PC-9 (cell line): ENCODE measurements at regions not wholly inside any gene's neighbourhood (a gene's known extent, or its start where the extent isn't known, plus 50 kb on each side); places are given as distances from the start of the nearest gene placed in this dataset.

Experiments used
- BruUV-seq: library from RNA; stranded (reverse); fragments of 400-500 nt; replicated peaks from 2 replicates; lab custom pipeline; 2021; lab: Mats Ljungman, UMichigan
- CTCF ChIA-PET: fragments of 300-600 bp; sonication (Branson Sonifier 250); formaldehyde crosslinking; loops from one replicate; lab custom pipeline; 2022; ENCODE audit warnings: antibody characterized with exemption; lab: Charles Lee
- POLR2A ChIA-PET: fragments of 300-600 bp; sonication (Branson Sonifier 250); formaldehyde crosslinking; loops from one replicate; lab custom pipeline; 2022; ENCODE audit warnings: antibody characterized with exemption; ENCODE audit not compliant: unreplicated experiment; lab: Charles Lee
- DNase-seq, 2 experiments: peaks; one replicate each; pipeline versions ENCODE4 v3.0.0 to v3.0.0-alpha.2; 2015 to 2022; ENCODE audit warnings: mixed read lengths in 1 of 2
- H2AFZ ChIP-seq: fragments of 200-600 bp; sonication (generic); 2 replicates; pipeline ENCODE4 v1.8.1; 2017; ENCODE audit warnings: antibody characterized with exemption
- H3F3A ChIP-seq: fragments of 200-600 bp; sonication (generic); 2 replicates; pipeline ENCODE4 v1.8.1; 2017; ENCODE audit warnings: antibody characterized with exemption, mild to moderate bottlenecking, low read depth; ENCODE audit not compliant: insufficient read depth
- H3K27ac ChIP-seq: fragments of 200-600 bp; sonication (generic); 2 replicates; pipeline ENCODE4 v1.6.1; 2016; ENCODE audit warnings: mixed run types
- H3K27me3 ChIP-seq: fragments of 200-600 bp; sonication (generic); 2 replicates; pipeline ENCODE4 v1.6.1; 2016; ENCODE audit warnings: low read depth, mixed run types; ENCODE audit not compliant: insufficient read depth
- H3K36me3 ChIP-seq: fragments of 200-600 bp; sonication (generic); 2 replicates; pipeline ENCODE4 v1.6.1; 2016; ENCODE audit warnings: low read depth, mixed run types
- H3K4me1 ChIP-seq: fragments of 200-600 bp; sonication (generic); replicated peaks from 2 replicates; pipeline ENCODE4 v1.6.1; 2016; ENCODE audit warnings: mixed run types; ENCODE audit not compliant: insufficient read depth
- H3K4me2 ChIP-seq: fragments of 200-600 bp; sonication (generic); 2 replicates; pipeline ENCODE4 v1.6.1; 2017; ENCODE audit warnings: mixed run types
- H3K4me3 ChIP-seq: fragments of 200-600 bp; sonication (generic); 2 replicates; pipeline ENCODE4 v1.6.1; 2016; ENCODE audit warnings: mixed run types
- H3K79me2 ChIP-seq: fragments of 200-600 bp; sonication (generic); 2 replicates; pipeline ENCODE4 v1.6.1; 2017; ENCODE audit warnings: low read depth, mixed run types
- H3K9me2 ChIP-seq: fragments of 200-600 bp; sonication (generic); 2 replicates; pipeline ENCODE4 v1.8.1; 2017; ENCODE audit warnings: mild to moderate bottlenecking; ENCODE audit not compliant: insufficient read depth
- H3K9me3 ChIP-seq: fragments of 200-600 bp; sonication (generic); 2 replicates; pipeline ENCODE4 v1.8.1; 2016; ENCODE audit warnings: low read depth; ENCODE audit not compliant: insufficient read depth
- H4K20me1 ChIP-seq: fragments of 200-600 bp; sonication (generic); 2 replicates; pipeline ENCODE4 v1.8.1; 2017; ENCODE audit not compliant: insufficient read depth
- EZH2 ChIP-seq: fragments of 200-600 bp; sonication (generic); IDR thresholded peaks from 2 replicates; pipeline ENCODE4 v1.8.0; 2017; ENCODE audit warnings: antibody characterized with exemption, low read depth
- intact Hi-C: fragments of 100-400 bp; cut with micrococcal nuclease; formaldehyde crosslinking; loops from one replicate; pipeline ENCODE4 v1.10.0; 2022; ENCODE audit not compliant: unreplicated experiment
- TF ChIP-seq, protein P1 (sequence below): fragments of 200-600 bp; sonication (generic); conservative IDR thresholded peaks from 2 replicates; pipeline ENCODE4 v1.6.1; 2017; ENCODE audit warnings: mixed run types, antibody characterized with exemption, mild to moderate bottlenecking, moderate library complexity

DNA sequence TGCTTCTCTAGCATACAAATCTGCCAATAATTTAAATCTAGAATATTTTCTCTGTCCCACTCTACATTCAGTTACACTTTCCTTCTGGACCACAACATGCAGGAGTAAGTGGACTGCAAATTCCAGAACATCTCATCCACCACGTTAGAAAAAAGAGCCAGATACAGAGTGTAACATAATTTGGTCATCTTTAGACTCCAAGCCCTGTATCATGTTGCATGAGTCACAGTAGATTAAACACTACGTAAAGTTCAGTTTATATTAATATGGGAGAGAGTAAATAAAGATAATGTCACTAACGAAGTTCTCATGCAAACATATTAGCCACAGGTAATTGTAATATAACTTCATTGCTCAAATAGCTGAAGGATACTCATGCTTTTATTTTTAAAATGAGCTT is 327.0 kb downstream of the C6orf118 start:
- no TSS peak for BruUV-seq
- H3K4me2 ChIP-seq: no peak overlapping the region
- no peaks in the 10 kb centered on the region for H3K79me2 ChIP-seq
- no peaks in the 10 kb centered on the region for H4K20me1 ChIP-seq
- TF ChIP-seq EZH2: no peak
- no peak for DNase-seq
- H3K9me2 ChIP-seq: no peaks in the 10 kb centered on the region
- no peaks in the 10 kb centered on the region for H3K36me3 ChIP-seq
- no peak overlapping the region for H3K4me3 ChIP-seq
- POLR2A ChIA-PET: no interaction called here
- CTCF ChIA-PET: no interaction called here
- H3K4me1 ChIP-seq: no peaks in the 10 kb centered on the region
- no peaks in the 10 kb centered on the region for H3K27me3 ChIP-seq
- no peak overlapping the region for H2AFZ ChIP-seq
- H3K9me3 ChIP-seq: no peaks in the 10 kb centered on the region
- intact Hi-C loops: no loop called here
- no peak overlapping the region for H3K27ac ChIP-seq
- H3F3A ChIP-seq: no peaks in the 10 kb centered on the region

DNA sequence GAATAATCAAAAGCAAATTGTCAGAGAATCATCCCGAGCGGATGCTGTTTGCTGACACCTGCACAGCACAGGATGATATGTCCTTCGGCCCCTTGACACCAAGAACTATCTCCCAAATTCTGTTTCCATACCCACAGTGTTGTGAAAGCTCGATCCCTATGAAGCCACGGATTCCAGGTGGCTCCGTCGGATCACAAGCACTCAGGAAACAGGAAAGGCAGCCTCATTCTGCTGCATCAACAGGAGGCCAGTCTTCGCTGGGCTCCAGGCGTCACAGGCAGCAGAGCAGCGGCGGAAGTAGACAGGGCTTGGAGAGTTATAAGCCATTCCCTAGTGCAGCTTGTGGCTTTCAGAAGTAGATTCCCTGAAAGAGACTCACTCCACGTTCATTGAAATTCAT is 342.3 kb downstream of the C6orf118 start:
- Histone ChIP-seq H3K27ac (no peak overlapping the region), H4K20me1 (no peaks in the 10 kb centered on the region), H3K36me3 (no peaks in the 10 kb centered on the region), H3K4me1 (no peaks in the 10 kb centered on the region), H3K9me3 (no peaks in the 10 kb centered on the region), H3K4me2 (no peak overlapping the region), H3F3A (no peaks in the 10 kb centered on the region), H3K27me3 (no peaks in the 10 kb centered on the region), H3K4me3 (no peak overlapping the region), H3K79me2 (no peaks in the 10 kb centered on the region), H2AFZ (no peak overlapping the region), H3K9me2 (no peaks in the 10 kb centered on the region)
- ChIA-PET POLR2A (no interaction called here), CTCF (no interaction called here)
- intact Hi-C loops: no loop called here
- no TSS peak for BruUV-seq
- DNase-seq: no peak
- TF ChIP-seq, protein P1, sequence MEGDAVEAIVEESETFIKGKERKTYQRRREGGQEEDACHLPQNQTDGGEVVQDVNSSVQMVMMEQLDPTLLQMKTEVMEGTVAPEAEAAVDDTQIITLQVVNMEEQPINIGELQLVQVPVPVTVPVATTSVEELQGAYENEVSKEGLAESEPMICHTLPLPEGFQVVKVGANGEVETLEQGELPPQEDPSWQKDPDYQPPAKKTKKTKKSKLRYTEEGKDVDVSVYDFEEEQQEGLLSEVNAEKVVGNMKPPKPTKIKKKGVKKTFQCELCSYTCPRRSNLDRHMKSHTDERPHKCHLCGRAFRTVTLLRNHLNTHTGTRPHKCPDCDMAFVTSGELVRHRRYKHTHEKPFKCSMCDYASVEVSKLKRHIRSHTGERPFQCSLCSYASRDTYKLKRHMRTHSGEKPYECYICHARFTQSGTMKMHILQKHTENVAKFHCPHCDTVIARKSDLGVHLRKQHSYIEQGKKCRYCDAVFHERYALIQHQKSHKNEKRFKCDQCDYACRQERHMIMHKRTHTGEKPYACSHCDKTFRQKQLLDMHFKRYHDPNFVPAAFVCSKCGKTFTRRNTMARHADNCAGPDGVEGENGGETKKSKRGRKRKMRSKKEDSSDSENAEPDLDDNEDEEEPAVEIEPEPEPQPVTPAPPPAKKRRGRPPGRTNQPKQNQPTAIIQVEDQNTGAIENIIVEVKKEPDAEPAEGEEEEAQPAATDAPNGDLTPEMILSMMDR: no peak
- no peak for TF ChIP-seq EZH2

DNA sequence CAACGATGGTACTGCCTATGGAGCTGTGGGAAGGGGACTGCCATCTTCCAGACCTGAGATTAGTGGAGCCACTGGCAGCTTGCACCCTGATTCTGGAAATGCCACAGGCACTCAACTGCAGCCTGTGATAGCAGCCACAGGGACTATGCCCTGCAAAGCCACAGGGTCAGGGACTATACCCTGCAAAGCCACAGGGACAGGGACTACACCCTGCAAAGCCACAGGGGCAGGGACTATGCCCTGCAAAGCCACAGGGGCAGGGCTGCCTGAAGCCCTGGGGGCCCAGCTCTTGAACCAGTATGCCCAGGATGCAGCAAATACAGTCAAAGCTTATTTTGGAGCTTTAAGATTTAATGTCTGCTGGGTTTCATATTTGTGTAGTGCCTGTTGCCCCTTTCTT is 346.6 kb downstream of the C6orf118 start:
- Histone ChIP-seq H3K27me3 (no peaks in the 10 kb centered on the region), H3K4me1 (no peaks in the 10 kb centered on the region), H3K4me3 (no peak overlapping the region), H4K20me1 (no peaks in the 10 kb centered on the region), H3K9me3 (no peaks in the 10 kb centered on the region), H3F3A (no peaks in the 10 kb centered on the region), H3K27ac (no peak overlapping the region), H2AFZ (no peak overlapping the region), H3K4me2 (no peak overlapping the region), H3K79me2 (no peaks in the 10 kb centered on the region), H3K36me3 (no peaks in the 10 kb centered on the region), H3K9me2 (no peaks in the 10 kb centered on the region)
- BruUV-seq: no TSS peak
- POLR2A ChIA-PET: no interaction called here
- CTCF ChIA-PET: no interaction called here
- TF ChIP-seq, protein P1: no peak
- no peak for TF ChIP-seq EZH2
- intact Hi-C loops: no loop called here
- no peak for DNase-seq

DNA sequence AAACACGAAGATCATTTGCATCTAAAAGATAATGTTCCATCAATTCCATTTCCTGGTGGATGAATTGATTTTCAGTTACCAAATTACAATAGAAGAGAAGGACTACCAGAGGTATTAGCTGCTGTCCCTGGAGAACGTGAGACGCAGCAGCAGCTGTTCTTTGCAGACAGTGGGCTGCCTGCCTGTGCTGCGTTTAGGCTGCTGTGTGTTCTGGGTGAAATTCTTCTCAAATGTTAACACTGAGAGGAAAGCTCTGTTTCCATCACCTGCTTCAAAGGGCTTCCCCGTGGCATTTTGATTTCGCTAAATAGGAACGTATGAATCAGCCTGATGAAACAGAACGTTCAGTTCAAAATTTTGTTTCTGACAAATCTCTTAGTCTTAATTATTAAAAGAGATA is 362.2 kb downstream of the C6orf118 start:
- H3K27me3 ChIP-seq: no peaks in the 10 kb centered on the region
- no peaks in the 10 kb centered on the region for H3K79me2 ChIP-seq
- no peaks in the 10 kb centered on the region for H3F3A ChIP-seq
- no peak overlapping the region for H3K27ac ChIP-seq
- POLR2A ChIA-PET: no interaction called here
- no peaks in the 10 kb centered on the region for H3K9me3 ChIP-seq
- H3K9me2 ChIP-seq: no peaks in the 10 kb centered on the region
- H3K36me3 ChIP-seq: no peaks in the 10 kb centered on the region
- no peak overlapping the region for H2AFZ ChIP-seq
- H3K4me2 ChIP-seq: no peak overlapping the region
- no TSS peak for BruUV-seq
- CTCF ChIA-PET: no interaction called here
- no peaks in the 10 kb centered on the region for H3K4me1 ChIP-seq
- no peak overlapping the region for H3K4me3 ChIP-seq
- intact Hi-C loops: no loop called here
- TF ChIP-seq EZH2: no peak
- TF ChIP-seq, protein P1: no peak
- no peak for DNase-seq
- H4K20me1 ChIP-seq: no peaks in the 10 kb centered on the region
